ENCODE measurements at regions not wholly inside any gene's neighbourhood (a gene's known extent, or its start where the extent isn't known, plus 50 kb on each side); places are given as distances from the start of the nearest gene placed in this dataset.

DNA sequence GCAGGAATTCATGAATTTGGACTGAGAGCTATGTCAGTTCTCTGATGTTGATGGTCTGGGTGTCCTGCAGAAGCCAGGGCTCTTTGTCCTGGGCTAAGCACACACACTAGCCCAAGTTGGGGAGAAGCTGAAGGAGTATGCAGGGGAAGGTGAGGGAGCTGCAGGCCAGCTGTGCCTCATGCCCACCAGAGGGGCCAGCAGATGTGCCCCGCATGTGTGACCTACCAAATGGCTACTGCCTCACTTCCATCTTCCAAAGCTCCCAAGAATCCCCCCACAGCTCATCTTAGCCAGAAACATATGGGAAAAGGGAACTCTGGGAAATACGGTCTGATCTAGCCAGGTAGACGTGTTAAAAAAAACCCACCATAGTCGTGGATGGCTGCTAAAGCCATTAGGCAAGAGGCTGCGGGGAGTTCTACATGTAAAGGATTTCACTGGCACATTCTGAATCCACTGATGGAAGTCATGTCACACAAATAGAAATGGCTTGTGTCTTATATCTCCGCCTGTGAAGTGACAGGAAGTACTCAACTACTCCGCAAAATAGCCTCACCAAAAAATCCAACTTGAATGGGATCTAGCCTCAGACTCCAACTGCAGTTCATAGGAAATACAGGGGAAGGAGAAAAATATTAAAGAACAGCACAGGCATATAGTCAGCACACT, 96.3 kb upstream of the CLMP start:
- H3K9ac ChIP-seq, result no peak overlapping the region
- no peak overlapping the region for H3K4me3 ChIP-seq (ENCODE audit: low read depth, low read length)
- no peak overlapping the region for H3K4me2 ChIP-seq (ENCODE audit: low read length)
- H3K4me1 ChIP-seq, result no peaks in the 10 kb centered on the region
- no peak overlapping the region for H3K27ac ChIP-seq
- H3K79me2 ChIP-seq, result no peaks in the 10 kb centered on the region
- H3K9me3 ChIP-seq (ENCODE audit: control insufficient read depth, low read length), result no peaks in the 10 kb centered on the region
- no peaks in the 10 kb centered on the region for H3K27me3 ChIP-seq (ENCODE audit: control insufficient read depth, insufficient read depth, low read length)
- TF ChIP-seq, protein P1, sequence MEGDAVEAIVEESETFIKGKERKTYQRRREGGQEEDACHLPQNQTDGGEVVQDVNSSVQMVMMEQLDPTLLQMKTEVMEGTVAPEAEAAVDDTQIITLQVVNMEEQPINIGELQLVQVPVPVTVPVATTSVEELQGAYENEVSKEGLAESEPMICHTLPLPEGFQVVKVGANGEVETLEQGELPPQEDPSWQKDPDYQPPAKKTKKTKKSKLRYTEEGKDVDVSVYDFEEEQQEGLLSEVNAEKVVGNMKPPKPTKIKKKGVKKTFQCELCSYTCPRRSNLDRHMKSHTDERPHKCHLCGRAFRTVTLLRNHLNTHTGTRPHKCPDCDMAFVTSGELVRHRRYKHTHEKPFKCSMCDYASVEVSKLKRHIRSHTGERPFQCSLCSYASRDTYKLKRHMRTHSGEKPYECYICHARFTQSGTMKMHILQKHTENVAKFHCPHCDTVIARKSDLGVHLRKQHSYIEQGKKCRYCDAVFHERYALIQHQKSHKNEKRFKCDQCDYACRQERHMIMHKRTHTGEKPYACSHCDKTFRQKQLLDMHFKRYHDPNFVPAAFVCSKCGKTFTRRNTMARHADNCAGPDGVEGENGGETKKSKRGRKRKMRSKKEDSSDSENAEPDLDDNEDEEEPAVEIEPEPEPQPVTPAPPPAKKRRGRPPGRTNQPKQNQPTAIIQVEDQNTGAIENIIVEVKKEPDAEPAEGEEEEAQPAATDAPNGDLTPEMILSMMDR (IDR thresholded peaks at IDR 0.05), result no peak
- H2AFZ ChIP-seq, result no peak overlapping the region
- H3K36me3 ChIP-seq (ENCODE audit: control insufficient read depth, insufficient read depth, low read length), result no peaks in the 10 kb centered on the region

DNA sequence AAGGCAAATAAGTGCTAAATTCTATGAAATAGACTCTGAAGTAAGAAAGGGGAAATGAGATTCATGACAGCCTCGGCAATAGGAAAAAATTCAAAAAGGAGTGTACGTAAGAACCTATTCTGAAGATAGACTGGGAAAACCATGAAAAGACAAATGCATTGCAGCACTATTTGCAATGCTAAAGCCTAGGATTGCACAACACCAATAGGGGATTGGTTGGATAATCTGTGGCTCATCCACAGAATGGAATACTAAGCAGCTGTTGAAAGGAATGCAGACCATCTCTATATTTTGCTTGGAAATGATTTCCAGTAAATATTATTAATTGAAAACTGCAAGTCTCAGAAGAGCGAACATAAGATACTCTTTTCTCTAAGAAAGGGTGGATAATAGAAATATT, 91.7 kb upstream of the CLMP start:
- no peaks in the 10 kb centered on the region for H3K36me3 ChIP-seq (ENCODE audit: control insufficient read depth, insufficient read depth, low read length)
- no peaks in the 10 kb centered on the region for H3K27me3 ChIP-seq (ENCODE audit: control insufficient read depth, insufficient read depth, low read length)
- no peak overlapping the region for H3K4me2 ChIP-seq (ENCODE audit: low read length)
- H3K27ac ChIP-seq, result no peak overlapping the region
- H3K9ac ChIP-seq, result no peak overlapping the region
- H3K4me1 ChIP-seq, result no peaks in the 10 kb centered on the region
- no peak overlapping the region for H2AFZ ChIP-seq
- H3K9me3 ChIP-seq (ENCODE audit: control insufficient read depth, low read length), result no peaks in the 10 kb centered on the region
- TF ChIP-seq, protein P1 (IDR thresholded peaks at IDR 0.05), result no peak
- no peaks in the 10 kb centered on the region for H3K79me2 ChIP-seq
- no peak overlapping the region for H3K4me3 ChIP-seq (ENCODE audit: low read depth, low read length)

DNA sequence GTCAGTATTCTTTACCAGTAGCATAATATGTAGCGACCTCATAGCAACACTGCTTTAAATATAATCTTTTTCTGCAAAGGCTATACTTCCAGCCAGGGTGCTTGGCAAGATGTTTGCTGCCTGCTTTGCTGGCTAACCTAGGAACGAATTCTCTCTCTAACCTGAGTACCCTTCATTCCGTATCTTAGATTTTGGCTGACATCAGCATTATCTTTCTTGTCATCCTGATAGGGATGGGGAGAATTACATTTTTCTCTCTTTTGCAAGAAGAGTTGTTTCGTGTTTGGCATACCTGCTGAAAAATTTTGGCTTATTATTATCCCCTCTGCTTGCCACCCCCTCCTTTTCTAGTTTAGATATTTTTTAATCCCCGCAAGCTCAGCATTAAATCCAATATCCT, 91.2 kb upstream of the CLMP start:
- TF ChIP-seq, protein P1 (IDR thresholded peaks at IDR 0.05), result no peak

DNA sequence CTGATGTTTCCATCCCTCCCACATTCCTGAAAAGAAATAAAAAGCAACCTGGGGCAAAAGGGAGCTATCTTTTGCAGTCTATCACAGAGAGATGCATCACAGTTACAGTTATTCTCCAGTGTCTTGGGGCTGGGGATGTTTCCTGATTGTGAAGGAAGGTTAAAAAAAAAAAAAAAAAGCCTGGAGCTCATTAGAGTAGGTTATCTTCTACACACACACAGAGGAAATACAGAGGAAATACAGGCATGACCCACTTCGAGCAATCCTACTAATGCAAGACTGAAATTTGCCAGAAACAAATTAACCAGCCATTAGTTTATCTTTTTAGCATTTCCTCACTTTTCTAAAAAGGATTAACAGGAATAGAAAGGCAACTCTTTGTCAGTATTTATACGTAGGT, 89.4 kb upstream of the CLMP start:
- no peak overlapping the region for H3K9ac ChIP-seq
- H3K36me3 ChIP-seq (ENCODE audit: control insufficient read depth, insufficient read depth, low read length), result no peaks in the 10 kb centered on the region
- H2AFZ ChIP-seq, result no peak overlapping the region
- H3K27me3 ChIP-seq (ENCODE audit: control insufficient read depth, insufficient read depth, low read length), result no peaks in the 10 kb centered on the region
- no peaks in the 10 kb centered on the region for H3K79me2 ChIP-seq
- no peak overlapping the region for H3K27ac ChIP-seq
- H3K4me2 ChIP-seq (ENCODE audit: low read length), result no peak overlapping the region
- H3K4me1 ChIP-seq, result no peaks in the 10 kb centered on the region
- TF ChIP-seq, protein P1 (IDR thresholded peaks at IDR 0.05), result no peak
- H3K9me3 ChIP-seq (ENCODE audit: control insufficient read depth, low read length), result no peaks in the 10 kb centered on the region
- H3K4me3 ChIP-seq (ENCODE audit: low read depth, low read length), result no peak overlapping the region

More for the DNA sequence above, 91.2 kb upstream of the CLMP start:
- Histone ChIP-seq H3K4me2 (ENCODE audit: low read length) (no peak overlapping the region), H3K27me3 (ENCODE audit: control insufficient read depth, insufficient read depth, low read length) (no peaks in the 10 kb centered on the region), H3K27ac (no peak overlapping the region), H3K9me3 (ENCODE audit: control insufficient read depth, low read length) (no peaks in the 10 kb centered on the region), H3K36me3 (ENCODE audit: control insufficient read depth, insufficient read depth, low read length) (no peaks in the 10 kb centered on the region), H3K79me2 (no peaks in the 10 kb centered on the region), H3K9ac (no peak overlapping the region), H3K4me1 (no peaks in the 10 kb centered on the region), H3K4me3 (ENCODE audit: low read depth, low read length) (no peak overlapping the region), H2AFZ (no peak overlapping the region)

DNA sequence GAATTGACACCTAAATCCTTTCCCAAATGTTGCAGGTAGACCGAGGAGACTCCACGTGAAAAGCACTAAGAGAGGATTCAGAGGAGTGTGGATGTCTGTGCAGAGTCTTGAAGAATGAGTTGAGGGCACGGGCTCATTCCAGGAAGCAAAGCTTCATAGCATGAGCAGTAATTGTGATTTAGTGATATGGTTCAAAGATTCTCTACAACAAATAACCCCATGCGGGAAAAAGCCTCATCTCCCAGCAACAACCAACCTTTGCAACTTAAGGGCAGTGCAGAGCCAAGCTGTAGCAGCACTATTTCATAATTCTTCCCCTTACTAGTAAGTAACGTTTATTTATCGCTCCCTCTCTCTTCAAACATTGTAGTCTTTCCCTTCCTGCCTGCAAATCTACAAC, 87.5 kb upstream of the CLMP start:
- Histone ChIP-seq H3K9ac (no peak overlapping the region), H3K9me3 (ENCODE audit: control insufficient read depth, low read length) (no peaks in the 10 kb centered on the region), H2AFZ (no peak overlapping the region), H3K79me2 (no peaks in the 10 kb centered on the region), H3K4me1 (no peaks in the 10 kb centered on the region), H3K4me2 (ENCODE audit: low read length) (no peak overlapping the region), H3K36me3 (ENCODE audit: control insufficient read depth, insufficient read depth, low read length) (no peaks in the 10 kb centered on the region), H3K4me3 (ENCODE audit: low read depth, low read length) (no peak overlapping the region), H3K27ac (no peak overlapping the region), H3K27me3 (ENCODE audit: control insufficient read depth, insufficient read depth, low read length) (no peaks in the 10 kb centered on the region)
- TF ChIP-seq, protein P1 (IDR thresholded peaks at IDR 0.05), result no peak
